Prostate gland (tissue), 2 donors: ENCODE measurements at regions not wholly inside any gene's neighbourhood (a gene's known extent, or its start where the extent isn't known, plus 50 kb on each side); places are given as distances from the start of the nearest gene placed in this dataset.
"Not testable (repeated sequence)": the region's sequence is repeated elsewhere in the genome, so short reads cannot be mapped to it uniquely, and the experiment has no call there.

ENCODE experiments used
- DNase-seq: peaks from one replicate; pipeline ENCODE4 v3.0.0-alpha.2; 2019; ENCODE audit warnings: low spot score
- H3K27ac ChIP-seq, 2 donors: fragments of 200-600 bp; sonication (generic); 2 replicates each; pipeline ENCODE4 v1.5.1; 2017 to 2019
- H3K27me3 ChIP-seq: fragments of 200-600 bp; sonication (generic); replicated peaks from 2 replicates; pipeline ENCODE4 v1.5.1; 2019; ENCODE audit not compliant: insufficient read depth
- H3K36me3 ChIP-seq, 2 donors: fragments of 200-600 bp; sonication (generic); 1 replicate in 1 of 2; 2 replicates in 1 of 2; pipeline versions ENCODE4 v1.5.1 to v1.8.1; 2017 to 2019
- H3K4me1 ChIP-seq: fragments of 200-600 bp; sonication (generic); replicated peaks from 2 replicates; pipeline ENCODE4 v1.5.1; 2019
- H3K4me3 ChIP-seq, 2 donors: fragments of 200-600 bp; sonication (generic); 2 replicates each; pipeline ENCODE4 v1.5.1; 2017 to 2019
- H3K9me3 ChIP-seq: fragments of 200-600 bp; sonication (generic); 2 replicates; pipeline ENCODE4 v1.5.1; 2017
- POLR2A ChIP-seq: fragments of 450-650 bp; IDR thresholded peaks from one replicate; pipeline ENCODE4 v1.6.1; 2016; ENCODE audit warnings: antibody characterized with exemption, mild to moderate bottlenecking
- POLR2AphosphoS5 ChIP-seq: sonication (generic); formaldehyde crosslinking; IDR thresholded peaks from one replicate; pipeline ENCODE4 v1.6.1; 2017; ENCODE audit warnings: antibody characterized with exemption
- WGBS: methylation state at CpG from one replicate; pipeline ENCODE4 v1.1.5; 2018; 5-methylcytosine and 5-hydroxymethylcytosine counted together
- intact Hi-C: fragments of 100-400 bp; cut with DNase I; formaldehyde crosslinking; loops from one replicate; pipeline ENCODE4 v1.14.2; 2022
- TF ChIP-seq, protein P1 (sequence below), 4 experiments: fragments of 200-600 bp in 2 of 4; fragments of 450-650 bp in 2 of 4; sonication (generic) in 2 of 4; IDR thresholded peaks; 1 replicate in 3 of 4; 2 replicates in 1 of 4; pipeline ENCODE4 v1.5.1; 2016 to 2019; ENCODE audit warnings: antibody characterized with exemption in 4 of 4, mild to moderate bottlenecking in 2 of 4, moderate library complexity in 2 of 4

DNA sequence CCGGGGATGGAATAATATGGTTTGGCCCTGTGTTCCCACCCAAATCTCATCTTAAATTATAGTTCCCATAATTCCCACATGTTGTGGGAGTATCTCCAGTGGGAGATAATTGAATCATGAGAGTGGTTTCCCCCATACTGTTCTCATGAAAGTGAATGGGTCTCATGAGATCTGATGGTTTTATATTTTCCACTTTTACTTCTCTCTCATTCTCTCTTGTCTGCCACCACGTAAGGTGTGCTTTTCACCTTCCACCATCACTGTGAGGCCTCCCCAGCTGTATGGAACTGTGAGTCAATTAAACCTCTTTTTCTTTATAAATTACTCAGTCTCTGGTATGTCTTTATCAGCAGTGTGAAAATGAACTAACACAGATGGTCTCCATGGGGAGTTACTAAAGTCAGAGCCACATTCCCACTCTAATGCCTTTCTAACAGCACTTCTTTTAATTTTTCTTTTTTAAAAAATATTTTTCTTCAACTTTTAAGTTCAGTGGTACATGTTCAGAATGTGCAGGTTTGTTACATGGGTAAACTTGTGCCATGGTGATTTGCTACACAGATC, 306.6 kb downstream of the DTHD1 start:
- Histone ChIP-seq H3K9me3 (no peaks in the 10 kb centered on the region), H3K27me3 (no peaks in the 10 kb centered on the region), H3K36me3 (no peaks in the 10 kb centered on the region), H3K27ac (no peak overlapping the region), H3K4me1 (no peaks in the 10 kb centered on the region), H3K4me3 (no peak overlapping the region)
- 98% methylated on average over 2 of the region's 2 CpGs for WGBS
- no peak for DNase-seq
- TF ChIP-seq POLR2AphosphoS5 (no peak), POLR2A (no peak)
- TF ChIP-seq, protein P1, sequence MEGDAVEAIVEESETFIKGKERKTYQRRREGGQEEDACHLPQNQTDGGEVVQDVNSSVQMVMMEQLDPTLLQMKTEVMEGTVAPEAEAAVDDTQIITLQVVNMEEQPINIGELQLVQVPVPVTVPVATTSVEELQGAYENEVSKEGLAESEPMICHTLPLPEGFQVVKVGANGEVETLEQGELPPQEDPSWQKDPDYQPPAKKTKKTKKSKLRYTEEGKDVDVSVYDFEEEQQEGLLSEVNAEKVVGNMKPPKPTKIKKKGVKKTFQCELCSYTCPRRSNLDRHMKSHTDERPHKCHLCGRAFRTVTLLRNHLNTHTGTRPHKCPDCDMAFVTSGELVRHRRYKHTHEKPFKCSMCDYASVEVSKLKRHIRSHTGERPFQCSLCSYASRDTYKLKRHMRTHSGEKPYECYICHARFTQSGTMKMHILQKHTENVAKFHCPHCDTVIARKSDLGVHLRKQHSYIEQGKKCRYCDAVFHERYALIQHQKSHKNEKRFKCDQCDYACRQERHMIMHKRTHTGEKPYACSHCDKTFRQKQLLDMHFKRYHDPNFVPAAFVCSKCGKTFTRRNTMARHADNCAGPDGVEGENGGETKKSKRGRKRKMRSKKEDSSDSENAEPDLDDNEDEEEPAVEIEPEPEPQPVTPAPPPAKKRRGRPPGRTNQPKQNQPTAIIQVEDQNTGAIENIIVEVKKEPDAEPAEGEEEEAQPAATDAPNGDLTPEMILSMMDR (IDR thresholded peaks at IDR 0.05), result no peak
- intact Hi-C loops, result no loop called here

DNA sequence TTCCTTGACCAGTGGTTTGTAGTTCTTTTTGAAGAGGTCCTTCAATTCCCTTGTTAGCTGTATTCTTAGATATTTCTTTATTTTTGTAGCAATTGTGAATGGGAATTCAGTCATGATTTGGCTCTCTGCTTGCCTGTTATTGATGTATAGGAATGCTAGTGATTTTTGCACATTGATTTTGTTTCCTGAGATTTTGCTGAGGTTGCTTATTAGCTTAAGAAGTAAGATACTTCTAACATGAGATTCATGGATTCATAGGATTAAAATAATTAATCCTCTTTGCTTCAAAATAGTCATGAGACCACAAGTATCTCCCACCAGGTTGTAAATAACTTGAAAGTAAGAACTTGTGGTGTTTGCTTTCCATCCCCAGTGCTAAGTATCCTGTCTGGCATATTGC, 308.9 kb downstream of the DTHD1 start:
- H3K4me3 ChIP-seq, result no peak overlapping the region
- H3K4me1 ChIP-seq, result no peaks in the 10 kb centered on the region
- intact Hi-C loops, result no loop called here
- H3K27me3 ChIP-seq, result no peaks in the 10 kb centered on the region
- DNase-seq, result no peak
- H3K27ac ChIP-seq, result no peak overlapping the region
- no peaks in the 10 kb centered on the region for H3K9me3 ChIP-seq
- H3K36me3 ChIP-seq, result no peaks in the 10 kb centered on the region
- TF ChIP-seq POLR2A (no peak), POLR2AphosphoS5 (no peak)
- TF ChIP-seq, protein P1 (IDR thresholded peaks at IDR 0.05), result no peak

DNA sequence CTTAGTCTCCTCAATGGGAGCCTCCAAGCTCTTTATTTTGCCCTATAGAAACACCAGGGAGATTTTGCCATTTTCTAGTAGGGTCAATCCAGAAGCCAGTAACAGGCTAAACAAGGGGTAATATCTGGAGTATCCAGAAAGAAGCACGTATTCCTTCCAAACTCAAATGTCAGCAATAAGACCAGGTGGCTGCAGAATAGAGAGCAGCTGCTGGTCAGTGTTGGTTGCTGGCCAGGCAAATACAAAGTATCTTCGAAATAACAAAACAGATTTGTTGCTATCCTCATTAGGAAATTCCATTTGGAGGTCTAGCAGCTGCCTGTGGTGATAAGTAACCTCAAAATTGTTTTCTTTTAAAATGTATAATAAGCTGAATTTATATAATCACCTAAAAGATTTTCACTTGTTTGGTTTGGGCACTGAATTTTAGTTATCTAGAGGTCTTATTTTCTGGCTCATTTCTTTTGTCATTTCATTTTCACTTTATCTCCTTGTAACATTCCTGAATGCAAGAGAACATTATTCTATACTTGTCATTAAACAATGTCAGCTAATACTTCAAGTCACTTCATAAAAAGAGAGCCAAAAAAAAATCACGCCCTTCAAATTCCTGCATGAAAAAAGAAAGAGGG, 320.6 kb downstream of the DTHD1 start:
- TF ChIP-seq POLR2A (no peak), POLR2AphosphoS5 (no peak)
- TF ChIP-seq, protein P1 (IDR thresholded peaks at IDR 0.05), result no peak
- no peak for DNase-seq
- intact Hi-C loops, result no loop called here
- no peaks in the 10 kb centered on the region for H3K27me3 ChIP-seq
- no peaks in the 10 kb centered on the region for H3K4me1 ChIP-seq
- no peaks in the 10 kb centered on the region for H3K36me3 ChIP-seq
- H3K27ac ChIP-seq, result no peak overlapping the region
- 53% methylated on average over 3 of the region's 3 CpGs for WGBS
- H3K9me3 ChIP-seq, result no peaks in the 10 kb centered on the region
- no peak overlapping the region for H3K4me3 ChIP-seq

DNA sequence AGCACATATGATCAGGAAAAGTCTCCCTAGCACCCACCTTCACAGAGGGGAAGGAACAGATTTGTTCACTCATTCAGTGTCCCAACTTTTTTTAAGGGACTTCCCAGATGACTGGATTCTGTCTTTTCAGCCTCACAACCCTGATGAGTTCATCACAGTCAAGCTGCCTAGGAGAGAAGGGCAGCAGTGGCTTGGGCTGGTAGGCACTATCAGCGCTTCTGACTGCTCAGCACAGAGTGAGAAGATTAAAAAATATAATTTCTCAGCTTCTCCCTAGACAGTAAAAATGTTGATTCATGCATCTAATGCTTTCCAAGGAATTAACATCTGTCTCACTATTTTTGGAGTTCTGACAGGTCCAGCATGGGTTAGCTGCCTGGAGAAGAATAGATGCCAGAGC, 328.2 kb downstream of the DTHD1 start:
- Histone ChIP-seq H3K27me3 (no peaks in the 10 kb centered on the region), H3K27ac (no peak overlapping the region), H3K4me1 (no peaks in the 10 kb centered on the region), H3K9me3 (no peaks in the 10 kb centered on the region), H3K36me3 (no peaks in the 10 kb centered on the region), H3K4me3 (no peak overlapping the region)
- WGBS, result 42% methylated on average over 1 of the region's 1 CpG
- TF ChIP-seq POLR2A, result no peak
- TF ChIP-seq, protein P1 (IDR thresholded peaks at IDR 0.05), result no peak
- TF ChIP-seq POLR2AphosphoS5, result no peak
- no peak for DNase-seq
- intact Hi-C loops, result no loop called here

DNA sequence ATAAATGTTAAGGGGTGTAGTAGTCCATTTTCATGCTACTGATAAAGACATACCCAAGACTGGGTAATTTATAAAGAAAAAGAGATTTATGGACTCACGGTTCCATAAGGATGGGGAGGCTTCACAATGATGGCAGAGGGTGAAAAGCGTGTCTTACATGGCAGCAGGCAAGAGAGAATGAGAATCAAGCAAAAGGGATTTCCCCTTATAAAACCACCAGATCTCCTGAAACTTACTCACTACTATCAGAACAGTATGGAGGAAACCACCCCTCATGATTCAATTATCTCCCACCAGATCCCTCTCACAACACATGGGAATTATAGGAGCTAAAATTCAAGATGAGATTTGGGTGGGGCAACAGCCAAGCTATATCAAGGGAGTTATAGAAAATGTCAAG, 329.2 kb downstream of the DTHD1 start:
- H3K4me3 ChIP-seq, result no peak overlapping the region
- no peaks in the 10 kb centered on the region for H3K36me3 ChIP-seq
- H3K27ac ChIP-seq, result no peak overlapping the region
- intact Hi-C loops, result no loop called here
- TF ChIP-seq POLR2A (no peak), POLR2AphosphoS5 (no peak)
- TF ChIP-seq, protein P1 (IDR thresholded peaks at IDR 0.05), result no peak
- no peaks in the 10 kb centered on the region for H3K4me1 ChIP-seq
- no peaks in the 10 kb centered on the region for H3K9me3 ChIP-seq
- WGBS, result 93% methylated on average over 2 of the region's 2 CpGs
- no peaks in the 10 kb centered on the region for H3K27me3 ChIP-seq
- no peak for DNase-seq

DNA sequence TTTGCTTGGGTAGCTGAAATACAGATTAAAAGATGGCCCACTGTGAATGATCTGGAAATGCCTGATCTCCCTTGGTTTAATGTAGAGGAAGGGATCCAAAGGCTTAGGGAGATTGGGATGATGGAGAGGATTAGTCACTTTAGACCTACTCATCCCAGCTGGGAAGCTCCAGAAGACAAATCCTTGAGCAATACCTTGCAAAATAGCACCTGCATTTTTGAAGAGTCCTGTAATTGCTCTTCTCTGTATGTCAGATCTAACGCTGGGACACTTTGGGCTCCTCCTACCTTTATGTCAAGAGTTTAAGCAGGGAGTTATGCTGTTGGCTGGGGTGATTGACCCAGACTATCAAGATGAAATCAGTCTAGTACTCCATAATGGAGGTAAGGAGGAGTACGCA, 331.7 kb downstream of the DTHD1 start:
- H3K27ac ChIP-seq, intact Hi-C loops, DNase-seq, H3K4me3 ChIP-seq, H3K4me1 ChIP-seq, H3K27me3 ChIP-seq, H3K9me3 ChIP-seq, H3K36me3 ChIP-seq: not testable (repeated sequence)
- WGBS, result 81% methylated on average over 2 of the region's 2 CpGs
